Small intestine (tissue), 7 donors: ENCODE measurements at regions not wholly inside any gene's neighbourhood (a gene's known extent, or its start where the extent isn't known, plus 50 kb on each side); places are given as distances from the start of the nearest gene placed in this dataset.

Experiments
- DNase-seq, 2 donors: peaks; one replicate each; pipeline versions ENCODE4 v3.0.0 to v3.0.0-alpha.2; 2013
- FAIRE-seq: peaks from 2 replicates; lab custom pipeline; 2012; peaks lifted over from hg19 to GRCh38; lab: Jason Lieb, UNC
- H3K27ac ChIP-seq, 3 donors: one replicate each; pipeline ENCODE4 v1.5.1; 2013; ENCODE audit warnings: low read length in 2 of 3, mild to moderate bottlenecking in 2 of 3, control low read depth in 1 of 3, inconsistent platforms in 1 of 3, low read depth in 1 of 3, moderate library complexity in 1 of 3
- H3K27me3 ChIP-seq, 3 donors: one replicate each; pipeline ENCODE4 v1.6.1; 2013; ENCODE audit warnings: low read length in 3 of 3, inconsistent platforms in 1 of 3; ENCODE audit not compliant: control insufficient read depth in 3 of 3, insufficient read depth in 3 of 3
- H3K36me3 ChIP-seq, 3 donors: one replicate each; pipeline ENCODE4 v1.6.1; 2013; ENCODE audit warnings: low read length in 3 of 3, inconsistent platforms in 1 of 3, low read depth in 1 of 3, mild to moderate bottlenecking in 1 of 3, moderate library complexity in 1 of 3; ENCODE audit not compliant: control insufficient read depth in 3 of 3, insufficient read depth in 2 of 3
- H3K4me1 ChIP-seq, 3 donors: one replicate each; pipeline ENCODE4 v1.6.1; 2013; ENCODE audit warnings: low read length in 2 of 3, inconsistent platforms in 1 of 3, low read depth in 1 of 3, mild to moderate bottlenecking in 1 of 3, moderate library complexity in 1 of 3; ENCODE audit not compliant: control insufficient read depth in 3 of 3, insufficient read depth in 2 of 3
- H3K4me3 ChIP-seq, 3 donors: one replicate each; pipeline ENCODE4 v1.5.1; 2013; ENCODE audit warnings: low read length in 3 of 3, control low read depth in 1 of 3, inconsistent platforms in 1 of 3, low read depth in 1 of 3, mild to moderate bottlenecking in 1 of 3, moderate library complexity in 1 of 3
- H3K9me3 ChIP-seq, 2 donors: one replicate each; pipeline ENCODE4 v1.6.1; 2013; ENCODE audit warnings: low read depth in 1 of 2, low read length in 1 of 2; ENCODE audit not compliant: control insufficient read depth in 2 of 2, insufficient read depth in 1 of 2
- WGBS, 3 donors: extraction: QIAGEN DNeasy Blood & Tissue Kit; methylation state at CpG; one replicate each; pipeline ENCODE4 v1.1.7; 2013; 5-methylcytosine and 5-hydroxymethylcytosine counted together
- donor health status: healthy with polysubstance abuse.
- donor health status: control.
- donor health status: control.
- donor health status: Bipolar disorder and iron deficiency.
- donor health status: healthy.

DNA sequence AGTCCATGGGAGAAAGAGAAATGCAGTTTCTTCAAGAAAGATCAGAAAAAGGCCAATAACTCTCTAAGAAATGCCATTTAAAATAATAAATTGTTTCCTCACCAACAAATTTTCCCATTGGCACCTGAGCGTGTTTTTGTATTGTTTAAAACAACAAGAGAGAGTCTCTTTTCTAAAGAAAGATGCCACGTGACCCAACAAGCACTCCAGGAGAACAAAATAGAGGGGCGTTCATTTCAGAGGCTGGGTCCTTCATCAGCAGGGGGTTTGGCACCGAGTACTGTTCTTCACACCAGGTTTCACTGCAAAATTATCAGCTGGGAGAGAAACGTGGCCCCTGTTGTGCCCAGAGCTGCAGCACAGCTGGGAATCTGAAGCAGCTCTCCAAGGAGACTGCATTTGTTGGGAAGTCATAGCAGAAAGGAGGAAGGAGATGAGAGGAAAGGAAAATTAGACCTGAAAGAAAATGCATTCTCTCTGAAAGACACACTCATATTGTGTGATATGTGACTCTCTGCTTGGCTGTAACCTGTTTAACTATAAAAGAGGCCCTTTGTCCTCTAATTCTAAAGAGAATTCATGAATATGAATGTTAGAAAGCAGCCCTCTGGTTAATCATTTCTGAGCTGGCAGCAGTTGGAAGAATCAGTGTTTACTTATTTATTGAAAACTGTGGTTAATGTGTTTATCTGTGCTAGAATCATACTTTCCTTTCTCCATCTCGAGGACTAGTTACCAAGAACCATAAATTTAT is 205.3 kb upstream of the CDH20 start:
- H3K4me1 ChIP-seq: no peaks in the 10 kb centered on the region
- no peaks in the 10 kb centered on the region for H3K9me3 ChIP-seq
- no peak for DNase-seq
- WGBS, 3 donors: 22 to 34% (median 32%) methylated on average over 6 of the region's 6 CpGs
- no peaks in the 10 kb centered on the region for H3K27me3 ChIP-seq
- FAIRE-seq: no peak
- H3K27ac ChIP-seq: no peak overlapping the region
- no peaks in the 10 kb centered on the region for H3K36me3 ChIP-seq
- no peak overlapping the region for H3K4me3 ChIP-seq

DNA sequence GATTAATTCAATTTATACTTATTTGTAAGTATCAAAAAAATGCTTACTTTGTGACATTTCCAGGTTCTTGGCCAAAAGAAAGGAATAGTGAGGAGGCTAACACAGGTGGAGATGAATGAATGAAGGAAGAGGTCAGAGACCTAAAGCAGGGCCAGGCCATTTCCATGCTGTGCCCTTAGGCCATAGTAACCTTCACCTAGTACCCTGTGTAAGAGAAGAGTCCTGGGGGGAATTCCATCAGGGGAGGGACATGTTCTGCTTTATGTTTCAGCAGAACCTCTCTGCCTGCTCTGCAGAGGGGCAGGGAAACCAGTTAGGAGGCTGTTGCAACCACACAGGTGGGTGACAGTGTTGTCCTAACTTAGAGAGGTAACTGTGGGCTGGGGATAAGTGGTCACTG is 204.2 kb upstream of the CDH20 start:
- DNase-seq (no peak), FAIRE-seq (no peak)
- Histone ChIP-seq H3K4me1 (no peaks in the 10 kb centered on the region), H3K4me3 (no peak overlapping the region), H3K9me3 (no peaks in the 10 kb centered on the region), H3K27me3 (no peaks in the 10 kb centered on the region), H3K27ac (no peak overlapping the region), H3K36me3 (no peaks in the 10 kb centered on the region)

DNA sequence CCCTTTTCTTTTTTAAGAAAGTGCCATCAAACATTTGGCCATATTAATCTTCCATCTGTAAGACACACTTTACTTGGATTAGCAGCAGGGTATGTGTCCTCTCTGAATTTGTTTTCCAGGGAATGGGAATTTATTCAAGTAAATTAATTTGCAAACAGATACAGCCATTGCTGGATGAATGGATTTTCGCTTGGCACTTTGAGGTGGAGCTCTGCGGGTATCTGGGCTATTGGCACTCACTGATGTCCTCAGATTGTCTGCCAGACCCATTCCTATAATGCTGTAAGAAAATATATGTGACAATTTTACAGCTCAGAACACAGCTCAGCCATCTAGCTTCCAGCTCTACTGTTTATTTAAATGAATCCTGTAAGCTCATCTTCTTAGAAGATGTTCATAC is 201.2 kb upstream of the CDH20 start:
- whole genome bisulfite sequencing, 3 donors: 80 to 88% (median 82%) methylated on average over 2 of the region's 2 CpGs
- H3K27ac ChIP-seq: no peak overlapping the region
- no peaks in the 10 kb centered on the region for H3K27me3 ChIP-seq
- FAIRE-seq (no peak), DNase-seq (no peak)
- no peak overlapping the region for H3K4me3 ChIP-seq
- no peaks in the 10 kb centered on the region for H3K4me1 ChIP-seq
- H3K36me3 ChIP-seq: no peaks in the 10 kb centered on the region
- no peaks in the 10 kb centered on the region for H3K9me3 ChIP-seq

DNA sequence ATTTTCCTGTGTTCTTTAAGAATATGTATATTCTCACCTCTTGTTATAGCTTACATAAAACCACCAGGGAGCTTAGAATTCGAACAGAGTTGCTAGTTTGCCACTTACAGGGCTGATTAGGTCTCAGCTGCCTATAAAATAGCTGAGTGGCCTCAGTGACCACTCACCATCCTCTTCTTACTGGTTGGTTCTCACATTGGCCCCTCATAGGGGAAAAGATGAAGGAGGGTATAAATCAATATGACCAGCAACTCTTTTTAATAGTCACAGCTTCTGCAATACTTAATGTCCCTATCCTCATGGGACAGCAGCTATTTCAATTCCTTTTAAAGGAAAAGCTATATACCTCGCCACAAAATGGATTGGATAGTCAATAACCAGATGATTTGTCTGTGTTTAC is 199.4 kb upstream of the CDH20 start:
- Histone ChIP-seq H3K27ac (no peak overlapping the region), H3K9me3 (no peaks in the 10 kb centered on the region), H3K4me3 (no peak overlapping the region), H3K4me1 (no peaks in the 10 kb centered on the region), H3K36me3 (no peaks in the 10 kb centered on the region), H3K27me3 (no peaks in the 10 kb centered on the region)
- 43 to 55% (median 44%) methylated on average over 2 of the region's 2 CpGs for whole genome bisulfite sequencing, 3 donors
- no peak for FAIRE-seq
- DNase-seq: no peak

DNA sequence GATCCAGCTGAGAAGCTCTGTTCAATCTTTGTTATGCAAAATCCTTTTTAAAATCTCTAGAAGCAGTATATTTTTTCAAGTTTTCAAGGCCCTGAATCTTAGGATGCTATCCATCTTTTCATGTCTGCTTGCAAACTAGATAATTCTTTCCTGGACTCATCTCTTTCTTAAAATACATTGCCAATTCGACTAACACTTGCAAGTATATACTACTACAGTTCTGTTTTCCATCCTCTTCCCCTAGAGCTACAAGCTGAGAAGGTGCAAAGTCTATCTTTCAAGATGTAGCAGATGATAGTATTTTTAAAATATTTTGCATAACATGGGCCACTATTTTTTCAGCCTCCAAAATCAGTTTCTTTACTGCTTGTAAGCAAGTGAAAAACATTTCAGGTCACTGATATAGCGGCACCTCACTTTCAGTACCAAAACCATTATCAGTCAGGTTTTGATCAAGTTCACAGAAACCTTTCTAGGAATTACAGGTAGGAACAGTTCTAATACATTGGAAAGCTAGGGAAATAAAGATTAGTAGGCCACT is 196.4 kb upstream of the CDH20 start:
- DNase-seq (no peak), FAIRE-seq (no peak)
- Histone ChIP-seq H3K4me1 (no peaks in the 10 kb centered on the region), H3K9me3 (no peaks in the 10 kb centered on the region), H3K36me3 (no peaks in the 10 kb centered on the region), H3K4me3 (no peak overlapping the region), H3K27ac (no peak overlapping the region), H3K27me3 (no peaks in the 10 kb centered on the region)
- WGBS, 3 donors: 68 to 76% (median 71%) methylated on average over 2 of the region's 2 CpGs

DNA sequence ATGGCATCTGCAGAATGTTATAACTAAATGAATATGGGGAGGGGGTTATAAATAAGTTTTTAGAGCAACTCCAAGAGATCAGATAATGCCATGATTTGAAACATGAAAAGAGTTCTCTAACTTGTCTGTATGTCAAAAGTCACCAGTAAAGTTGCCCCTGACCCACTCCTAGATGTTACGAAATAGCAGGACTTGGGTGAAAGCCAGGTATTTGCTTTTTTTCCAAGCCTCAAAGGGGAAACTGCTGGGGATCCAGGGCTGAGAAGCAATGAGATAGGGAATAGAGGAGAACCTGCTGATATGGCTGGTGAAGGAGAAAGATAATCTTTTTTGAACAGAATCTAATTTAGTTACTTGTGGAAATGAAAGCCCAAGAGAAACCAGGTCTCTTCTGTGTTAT is 191.5 kb upstream of the CDH20 start:
- DNase-seq: no peak
- H3K9me3 ChIP-seq: no peaks in the 10 kb centered on the region
- H3K4me3 ChIP-seq: no peak overlapping the region
- FAIRE-seq: no peak
- WGBS, 3 donors: 32 to 58% (median 44%) methylated on average over 1 of the region's 1 CpG
- no peaks in the 10 kb centered on the region for H3K27me3 ChIP-seq
- no peak overlapping the region for H3K27ac ChIP-seq
- no peaks in the 10 kb centered on the region for H3K36me3 ChIP-seq
- no peaks in the 10 kb centered on the region for H3K4me1 ChIP-seq

DNA sequence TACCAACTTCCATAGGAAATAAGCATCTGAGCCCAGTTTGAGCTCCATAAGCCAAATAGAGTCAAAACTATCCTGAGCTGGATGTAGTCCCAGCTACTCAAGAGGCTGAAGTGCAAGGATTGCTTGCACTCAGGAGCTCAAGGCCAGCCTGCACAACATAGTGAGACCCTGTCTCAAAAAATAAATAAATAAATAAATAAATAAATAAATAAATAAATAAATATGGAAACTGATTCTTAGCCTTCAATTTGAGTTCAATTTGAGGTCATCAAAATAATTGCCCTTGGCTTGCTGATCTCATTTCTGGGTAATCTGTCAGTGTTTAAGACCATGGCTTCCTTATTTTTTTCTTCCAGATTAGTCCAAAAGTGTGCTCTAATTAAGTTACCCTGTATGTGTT is 184.9 kb upstream of the CDH20 start:
- Histone ChIP-seq H3K9me3 (no peaks in the 10 kb centered on the region), H3K27ac (no peak overlapping the region), H3K36me3 (no peaks in the 10 kb centered on the region), H3K4me3 (no peak overlapping the region), H3K4me1 (no peaks in the 10 kb centered on the region), H3K27me3 (no peaks in the 10 kb centered on the region)
- FAIRE-seq: no peak
- no peak for DNase-seq

DNA sequence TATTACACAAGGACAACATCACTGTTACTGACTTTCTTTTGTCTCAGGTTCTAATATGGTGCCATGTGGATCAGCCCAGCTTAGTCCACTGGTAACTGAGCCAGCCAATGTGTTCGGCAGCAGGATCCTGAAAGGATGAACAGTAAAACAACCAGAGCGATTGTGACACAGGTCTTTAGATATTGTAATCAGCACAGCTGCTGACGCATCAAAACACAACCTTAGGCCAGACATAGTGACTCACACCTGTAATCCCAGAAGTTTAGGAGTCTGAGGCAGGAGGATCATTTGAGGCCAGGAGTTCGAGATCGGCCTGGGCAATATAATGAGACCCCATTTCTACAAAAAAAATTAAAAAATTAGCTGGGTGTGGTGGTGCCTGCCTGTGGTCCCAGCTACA is 183.4 kb upstream of the CDH20 start:
- FAIRE-seq (no peak), DNase-seq (no peak)
- Histone ChIP-seq H3K27ac (no peak overlapping the region), H3K36me3 (no peaks in the 10 kb centered on the region), H3K4me1 (no peaks in the 10 kb centered on the region), H3K27me3 (no peaks in the 10 kb centered on the region), H3K4me3 (no peak overlapping the region), H3K9me3 (no peaks in the 10 kb centered on the region)
- WGBS, 3 donors: 85 to 94% (median 85%) methylated on average over 5 of the region's 5 CpGs

DNA sequence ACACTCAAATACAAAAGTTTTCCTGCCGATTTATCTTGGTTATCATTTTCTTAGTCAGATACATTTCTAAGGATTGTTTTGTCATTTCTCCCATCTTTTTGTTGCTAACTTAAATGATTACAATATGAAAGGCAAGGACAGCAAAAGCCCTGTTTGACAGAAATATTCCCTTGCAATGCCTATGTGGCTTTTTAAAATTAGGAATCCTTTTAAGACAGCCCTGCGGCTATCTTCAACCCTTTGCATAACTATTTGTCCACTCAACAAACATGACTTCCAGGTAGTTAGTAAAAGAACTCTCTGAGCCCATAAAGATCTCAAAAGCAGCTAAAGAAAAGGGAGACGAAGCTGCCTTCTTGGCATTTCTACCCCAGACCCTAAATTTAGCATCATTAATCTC is 179.7 kb upstream of the CDH20 start:
- DNase-seq (no peak), FAIRE-seq (no peak)
- H3K4me1 ChIP-seq: no peaks in the 10 kb centered on the region
- WGBS, 3 donors: 76 to 82% (median 78%) methylated on average over 3 of the region's 3 CpGs
- H3K36me3 ChIP-seq: no peaks in the 10 kb centered on the region
- no peak overlapping the region for H3K27ac ChIP-seq
- H3K4me3 ChIP-seq: no peak overlapping the region
- no peaks in the 10 kb centered on the region for H3K27me3 ChIP-seq
- no peaks in the 10 kb centered on the region for H3K9me3 ChIP-seq
